K562 (cell line): ENCODE measurements at regions not wholly inside any gene's neighbourhood (a gene's known extent, or its start where the extent isn't known, plus 50 kb on each side); places are given as distances from the start of the nearest gene placed in this dataset.

Experiments
- COPS2 ChIP-seq: fragments of 450-650 bp; conservative IDR thresholded peaks from 2 replicates; pipeline ENCODE4 v1.6.1; 2016; ENCODE audit warnings: mild to moderate bottlenecking, moderate library complexity
- FOXK1 ChIP-seq: sonication (generic); formaldehyde crosslinking; IDR thresholded peaks from 2 replicates; pipeline ENCODE4 v1.8.0; 2022; ENCODE audit warnings: missing genetic modification reagents, mild to moderate bottlenecking, borderline replicate concordance
- KAT2B ChIP-seq: IDR thresholded peaks from one replicate; pipeline ENCODE4 v1.6.1; 2012; ENCODE audit warnings: low read depth, mild to moderate bottlenecking, control low read depth, inconsistent platforms, low read length, moderate library complexity
- MYBL2 ChIP-seq, 2 experiments: fragments of 450-650 bp in 1 of 2; sonication (generic) in 1 of 2; formaldehyde crosslinking in 1 of 2; IDR thresholded peaks; 2 replicates each; pipeline versions ENCODE4 v1.6.1 to v1.8.1; 2017 to 2022; ENCODE audit warnings: borderline replicate concordance in 1 of 2, inconsistent platforms in 1 of 2, low read depth in 1 of 2, mild to moderate bottlenecking in 1 of 2, missing genetic modification reagents in 1 of 2, moderate library complexity in 1 of 2
- MYC ChIP-seq, 2 experiments: fragments of 250-450 bp in 1 of 2; sonication (Bioruptor Pico) in 1 of 2; IDR thresholded peaks; 2 replicates each; pipeline versions ENCODE4 v1.5.1 to v1.6.1; 2012 to 2021; ENCODE audit warnings: low read depth in 2 of 2, borderline replicate concordance in 1 of 2, improper control_type of control experiment in 1 of 2, low read length in 1 of 2, mild to moderate bottlenecking in 1 of 2, moderate library complexity in 1 of 2
- PHF20 ChIP-seq: fragments of 450-650 bp; IDR thresholded peaks from 2 replicates; pipeline ENCODE4 v1.6.1; 2018; ENCODE audit not compliant: partially characterized antibody
- UBTF ChIP-seq, 2 experiments: IDR thresholded peaks; 2 replicates each; pipeline ENCODE4 v1.6.1; 2012; ENCODE audit warnings: improper control_type of control experiment in 2 of 2, low read depth in 2 of 2, low read length in 2 of 2, borderline replicate concordance in 1 of 2
- ZBTB33 ChIP-seq: sonication (generic); formaldehyde crosslinking; IDR thresholded peaks from 2 replicates; pipeline ENCODE4 v1.8.1; 2023; ENCODE audit warnings: mild to moderate bottlenecking, missing genetic modification reagents
- ZNF347 ChIP-seq: fragments of 450-650 bp; formaldehyde crosslinking; IDR thresholded peaks from 2 replicates; pipeline ENCODE4 v1.4.0; 2020; ENCODE audit warnings: low read depth, mild to moderate bottlenecking, moderate library complexity
- TF ChIP-seq, protein P1 (sequence below), 2 experiments: fragments of 450-650 bp; conservative IDR thresholded peaks; 2 replicates each; pipeline ENCODE4 v1.6.1; 2017; ENCODE audit warnings: mild to moderate bottlenecking in 2 of 2, moderate library complexity in 2 of 2
- TF ChIP-seq, protein P2 (sequence below): sonication (generic); formaldehyde crosslinking; IDR thresholded peaks from 2 replicates; pipeline ENCODE4 v1.8.0; 2022; ENCODE audit warnings: missing genetic modification reagents, mild to moderate bottlenecking, borderline replicate concordance
- TF ChIP-seq, protein P3 (sequence below): fragments of 250-450 bp; sonication (Bioruptor Pico); IDR thresholded peaks from 2 replicates; pipeline ENCODE4 v1.5.0; 2021

DNA sequence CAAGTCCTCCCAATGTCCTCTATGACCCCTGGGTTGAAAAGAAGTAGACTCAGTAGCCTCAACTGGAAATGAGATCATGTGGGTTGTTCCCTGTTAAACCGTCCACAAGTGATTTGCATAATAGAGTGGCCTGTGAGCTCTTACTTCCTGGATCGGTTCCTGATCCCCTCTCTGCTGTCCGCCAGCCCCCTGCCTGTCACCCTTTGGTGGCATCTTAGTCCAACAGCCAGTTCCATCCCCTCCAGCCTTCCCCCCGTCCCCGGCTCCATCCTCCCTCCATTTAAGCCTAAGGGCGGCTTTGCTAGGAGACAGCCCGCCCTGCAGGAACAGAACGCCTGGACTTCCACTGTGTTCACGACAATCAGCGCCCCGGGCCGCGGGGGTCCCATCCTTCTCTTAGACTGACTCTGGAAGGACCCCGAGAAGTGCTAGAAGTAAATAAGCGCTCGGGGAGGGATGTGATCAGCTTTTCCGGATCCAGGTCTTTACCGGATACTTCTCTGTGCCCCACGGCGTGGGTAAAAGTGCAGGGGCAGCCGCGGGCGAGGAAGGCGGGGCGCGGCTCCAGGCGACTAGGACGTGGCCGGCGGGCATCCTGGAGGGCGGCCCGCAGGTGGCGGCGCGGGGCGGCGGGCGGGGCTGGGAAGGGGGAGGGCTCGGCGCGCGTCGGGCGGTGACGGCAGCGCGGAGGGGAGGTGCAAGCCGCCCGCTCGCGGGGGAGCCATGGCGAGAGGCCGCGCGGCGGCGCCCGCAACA lies 51.2 kb upstream of the ULK4 start (continued):
- no peak for TF ChIP-seq KAT2B
- peak; percentile 12; the same call in 1 of the 2 replicates for TF ChIP-seq MYC (IDR thresholded peaks at IDR 0.05; ENCODE audit: low read depth, low read length)
- no peak for TF ChIP-seq MYC (CRISPR knock-in tag; IDR thresholded peaks at IDR 0.05; ENCODE audit: borderline replicate concordance, low read depth)
- TF ChIP-seq FOXK1 (CRISPR knock-in tag) = 0 out of 2 replicates have a peak, but pooled peaks have one; percentile 76
- no peak for TF ChIP-seq COPS2
- TF ChIP-seq, protein P1, sequence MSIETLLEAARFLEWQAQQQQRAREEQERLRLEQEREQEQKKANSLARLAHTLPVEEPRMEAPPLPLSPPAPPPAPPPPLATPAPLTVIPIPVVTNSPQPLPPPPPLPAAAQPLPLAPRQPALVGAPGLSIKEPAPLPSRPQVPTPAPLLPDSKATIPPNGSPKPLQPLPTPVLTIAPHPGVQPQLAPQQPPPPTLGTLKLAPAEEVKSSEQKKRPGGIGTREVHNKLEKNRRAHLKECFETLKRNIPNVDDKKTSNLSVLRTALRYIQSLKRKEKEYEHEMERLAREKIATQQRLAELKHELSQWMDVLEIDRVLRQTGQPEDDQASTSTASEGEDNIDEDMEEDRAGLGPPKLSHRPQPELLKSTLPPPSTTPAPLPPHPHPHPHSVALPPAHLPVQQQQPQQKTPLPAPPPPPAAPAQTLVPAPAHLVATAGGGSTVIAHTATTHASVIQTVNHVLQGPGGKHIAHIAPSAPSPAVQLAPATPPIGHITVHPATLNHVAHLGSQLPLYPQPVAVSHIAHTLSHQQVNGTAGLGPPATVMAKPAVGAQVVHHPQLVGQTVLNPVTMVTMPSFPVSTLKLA (conservative IDR thresholded peaks at IDR 0.05) = no peak
- 0 out of 4 replicates have a peak, but pooled peaks of 1 of the 2 experiments have one; percentile 30 for TF ChIP-seq UBTF (IDR thresholded peaks at IDR 0.05; ENCODE audit: borderline replicate concordance in 1 of 2, low read depth in 2 of 2, low read length in 2 of 2)
- TF ChIP-seq, protein P2, sequence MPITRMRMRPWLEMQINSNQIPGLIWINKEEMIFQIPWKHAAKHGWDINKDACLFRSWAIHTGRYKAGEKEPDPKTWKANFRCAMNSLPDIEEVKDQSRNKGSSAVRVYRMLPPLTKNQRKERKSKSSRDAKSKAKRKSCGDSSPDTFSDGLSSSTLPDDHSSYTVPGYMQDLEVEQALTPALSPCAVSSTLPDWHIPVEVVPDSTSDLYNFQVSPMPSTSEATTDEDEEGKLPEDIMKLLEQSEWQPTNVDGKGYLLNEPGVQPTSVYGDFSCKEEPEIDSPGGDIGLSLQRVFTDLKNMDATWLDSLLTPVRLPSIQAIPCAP (CRISPR knock-in tag) = no peak
- no peak for TF ChIP-seq PHF20
- TF ChIP-seq, protein P3, sequence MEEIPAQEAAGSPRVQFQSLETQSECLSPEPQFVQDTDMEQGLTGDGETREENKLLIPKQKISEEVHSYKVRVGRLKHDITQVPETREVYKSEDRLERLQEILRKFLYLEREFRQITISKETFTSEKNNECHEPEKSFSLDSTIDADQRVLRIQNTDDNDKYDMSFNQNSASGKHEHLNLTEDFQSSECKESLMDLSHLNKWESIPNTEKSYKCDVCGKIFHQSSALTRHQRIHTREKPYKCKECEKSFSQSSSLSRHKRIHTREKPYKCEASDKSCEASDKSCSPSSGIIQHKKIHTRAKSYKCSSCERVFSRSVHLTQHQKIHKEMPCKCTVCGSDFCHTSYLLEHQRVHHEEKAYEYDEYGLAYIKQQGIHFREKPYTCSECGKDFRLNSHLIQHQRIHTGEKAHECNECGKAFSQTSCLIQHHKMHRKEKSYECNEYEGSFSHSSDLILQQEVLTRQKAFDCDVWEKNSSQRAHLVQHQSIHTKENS (CRISPR knock-in tag) = no peak
- TF ChIP-seq ZBTB33 (CRISPR knock-in tag) = no peak
- no peak for TF ChIP-seq ZNF347 (CRISPR knock-in tag)
- no peak; the same call in 1 of the 2 replicates for TF ChIP-seq MYBL2 (IDR thresholded peaks at IDR 0.05; ENCODE audit: low read depth)
- TF ChIP-seq MYBL2 (CRISPR knock-in tag; IDR thresholded peaks at IDR 0.05; ENCODE audit: borderline replicate concordance) = no peak
